C1 segment of cervical spinal cord (tissue), 14 donors: ENCODE measurements at regions not wholly inside any gene's neighbourhood (a gene's known extent, or its start where the extent isn't known, plus 50 kb on each side); places are given as distances from the start of the nearest gene placed in this dataset.

Experiments used
- DNase-seq, 14 donors: peaks; one replicate each; lab custom pipeline; 2025; lab: John Stamatoyannopoulos, UW

- DNase-seq: no peak
Observed at GRCh38 chr3:68306571-68306970, 625.8 kb downstream of the TAFA4 start.

- no peak for DNase-seq
Observed at GRCh38 chr3:68295457-68295856, 636.9 kb downstream of the TAFA4 start.

GRCh38 chr3:68290333-68290732 lies 635.9 kb upstream of the SUCLG2 start:
- no peak for DNase-seq

GRCh38 chr3:68288085-68288484 lies 633.7 kb upstream of the SUCLG2 start:
- no peak for DNase-seq

- DNase-seq: no peak
Observed at GRCh38 chr3:68287101-68287500, 632.7 kb upstream of the SUCLG2 start.

GRCh38 chr3:68274286-68274685 lies 619.9 kb upstream of the SUCLG2 start:
- no peak for DNase-seq

GRCh38 chr3:68271145-68271544 lies 616.7 kb upstream of the SUCLG2 start:
- DNase-seq: no peak

GRCh38 chr3:68256635-68257223 lies 602.3 kb upstream of the SUCLG2 start:
- no peak for DNase-seq

GRCh38 chr3:68249265-68249664 lies 594.9 kb upstream of the SUCLG2 start:
- no peak for DNase-seq

GRCh38 chr3:68242606-68243005 lies 588.2 kb upstream of the SUCLG2 start:
- no peak for DNase-seq

GRCh38 chr3:68239542-68239941 lies 585.1 kb upstream of the SUCLG2 start:
- no peak for DNase-seq

GRCh38 chr3:68234076-68234780 lies 579.8 kb upstream of the SUCLG2 start:
- no peak for DNase-seq

GRCh38 chr3:68228856-68229255 lies 574.4 kb upstream of the SUCLG2 start:
- no peak for DNase-seq

GRCh38 chr3:68220832-68221231 lies 566.4 kb upstream of the SUCLG2 start:
- no peak for DNase-seq

GRCh38 chr3:68211637-68212036 lies 557.2 kb upstream of the SUCLG2 start:
- DNase-seq: no peak

- no peak for DNase-seq
Observed at GRCh38 chr3:68210635-68211034, 556.2 kb upstream of the SUCLG2 start.

- no peak for DNase-seq
Observed at GRCh38 chr3:68207327-68207726, 552.9 kb upstream of the SUCLG2 start.

GRCh38 chr3:68206524-68207117 lies 552.2 kb upstream of the SUCLG2 start:
- DNase-seq: no peak

- no peak for DNase-seq
Observed at GRCh38 chr3:68186733-68187132, 532.3 kb upstream of the SUCLG2 start.

- no peak for DNase-seq
Observed at GRCh38 chr3:68176600-68176999, 522.2 kb upstream of the SUCLG2 start.

- DNase-seq: no peak
Observed at GRCh38 chr3:68173012-68173634, 518.7 kb upstream of the SUCLG2 start.

- DNase-seq: no peak
Observed at GRCh38 chr3:68172039-68172438, 517.6 kb upstream of the SUCLG2 start.

- no peak for DNase-seq
Observed at GRCh38 chr3:68163968-68164367, 509.6 kb upstream of the SUCLG2 start.
